Activated T-helper 2 cell treated with anti-CD3 and anti-CD28 coated beads, Interferon-gamma antibody, Interleukin-2, Interleukin-4, amounts not matched to agents 10 μg/mL and 5 μg/mL and 100 μg/mL, durations not matched to agents 14 hours and 24 hours and 36 hours (primary cell): ENCODE measurements at regions not wholly inside any gene's neighbourhood (a gene's known extent, or its start where the extent isn't known, plus 50 kb on each side); places are given as distances from the start of the nearest gene placed in this dataset.

Experiments
- DNase-seq: peaks from one replicate; pipeline ENCODE4 v3.0.0; 2021; ENCODE audit warnings: low spot score
- H3K27ac Mint-ChIP-seq: one replicate; pipeline ENCODE4 v1.8.0; 2021; ENCODE audit warnings: mixed read lengths
- H3K27me3 Mint-ChIP-seq: one replicate; pipeline ENCODE4 v1.8.0; 2021; ENCODE audit warnings: low read depth, mixed read lengths
- H3K36me3 Mint-ChIP-seq: one replicate; pipeline ENCODE4 v1.8.0; 2021; ENCODE audit warnings: low read depth, mixed read lengths
- H3K4me1 Mint-ChIP-seq: one replicate; pipeline ENCODE4 v1.8.0; 2021; ENCODE audit warnings: low read depth, mixed read lengths
- H3K4me3 Mint-ChIP-seq: one replicate; pipeline ENCODE4 v1.8.0; 2021; ENCODE audit warnings: low read depth, mild to moderate bottlenecking, moderate library complexity, mixed read lengths
- H3K9me3 Mint-ChIP-seq: one replicate; pipeline ENCODE4 v1.8.0; 2021; ENCODE audit warnings: mixed read lengths
- intact Hi-C: fragments of 100-400 bp; cut with micrococcal nuclease; formaldehyde crosslinking; loops from one replicate; pipeline ENCODE4 v1.15.1; 2023

- Mint-ChIP-seq H3K4me1 (no peaks in the 10 kb centered on the region), H3K4me3 (no peak overlapping the region), H3K27ac (no peak overlapping the region), H3K27me3 (no peaks in the 10 kb centered on the region), H3K9me3 (peaks cover 14% of the 10 kb centered on the region), H3K36me3 (no peaks in the 10 kb centered on the region)
- intact Hi-C loops = no loop called here
- no peak for DNase-seq
Measured at GRCh38 chr4:30962939-30963338, 242.8 kb downstream of the PCDH7 start.

DNA sequence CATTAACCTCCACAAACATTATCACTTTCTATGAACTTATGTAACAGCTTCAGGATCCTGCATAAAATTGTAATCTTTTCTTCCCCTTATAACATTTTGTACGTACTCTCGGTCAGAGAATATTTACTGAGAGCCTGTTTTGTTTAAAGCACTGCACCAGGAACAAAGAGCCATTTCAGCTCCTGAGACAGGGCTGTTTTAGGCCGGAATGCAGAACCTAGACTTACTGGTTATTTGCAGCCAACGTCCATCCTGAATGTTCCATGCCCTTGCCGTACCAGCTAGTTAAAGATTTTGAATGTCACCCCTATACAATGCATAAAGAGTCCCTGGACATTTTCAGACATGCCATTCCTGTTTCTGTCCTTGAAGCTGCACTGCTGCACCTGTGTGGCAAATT, 248.8 kb downstream of the PCDH7 start:
- Mint-ChIP-seq H3K27ac (no peak overlapping the region), H3K9me3 (peaks cover 20% of the 10 kb centered on the region), H3K4me1 (no peaks in the 10 kb centered on the region), H3K36me3 (no peaks in the 10 kb centered on the region), H3K27me3 (no peaks in the 10 kb centered on the region), H3K4me3 (no peak overlapping the region)
- intact Hi-C loops = no loop called here
- DNase-seq = no peak

GRCh38 chr4:30972542-30972941, 252.4 kb downstream of the PCDH7 start:
- intact Hi-C loops = no loop called here
- H3K27ac Mint-ChIP-seq = no peak overlapping the region
- no peaks in the 10 kb centered on the region for H3K27me3 Mint-ChIP-seq
- no peaks in the 10 kb centered on the region for H3K4me1 Mint-ChIP-seq
- DNase-seq = no peak
- no peaks in the 10 kb centered on the region for H3K36me3 Mint-ChIP-seq
- H3K9me3 Mint-ChIP-seq = peaks cover 20% of the 10 kb centered on the region
- H3K4me3 Mint-ChIP-seq = no peak overlapping the region

- H3K4me3 Mint-ChIP-seq = no peak overlapping the region
- no peaks in the 10 kb centered on the region for H3K36me3 Mint-ChIP-seq
Measured at GRCh38 chr4:30973993-30974392, 253.8 kb downstream of the PCDH7 start.

GRCh38 chr4:30979402-30979801, 259.2 kb downstream of the PCDH7 start:
- Mint-ChIP-seq H3K27me3 (no peaks in the 10 kb centered on the region), H3K36me3 (no peaks in the 10 kb centered on the region), H3K9me3 (peaks cover 13% of the 10 kb centered on the region), H3K4me1 (no peaks in the 10 kb centered on the region), H3K4me3 (no peak overlapping the region), H3K27ac (no peak overlapping the region)
- DNase-seq = no peak
- intact Hi-C loops = no loop called here

More at GRCh38 chr4:30973993-30974392, 253.8 kb downstream of the PCDH7 start:
- Mint-ChIP-seq H3K9me3 (peaks cover 20% of the 10 kb centered on the region), H3K4me1 (no peaks in the 10 kb centered on the region), H3K27ac (no peak overlapping the region), H3K27me3 (no peaks in the 10 kb centered on the region)
- DNase-seq = no peak
- intact Hi-C loops = no loop called here

- no peaks in the 10 kb centered on the region for H3K36me3 Mint-ChIP-seq
- H3K27me3 Mint-ChIP-seq = no peaks in the 10 kb centered on the region
- H3K27ac Mint-ChIP-seq = no peak overlapping the region
- no peak overlapping the region for H3K4me3 Mint-ChIP-seq
- no peak for DNase-seq
- H3K4me1 Mint-ChIP-seq = no peaks in the 10 kb centered on the region
- intact Hi-C loops = no loop called here
- H3K9me3 Mint-ChIP-seq = peaks cover 20% of the 10 kb centered on the region
Measured at GRCh38 chr4:30989508-30989907, 269.3 kb downstream of the PCDH7 start.

DNA sequence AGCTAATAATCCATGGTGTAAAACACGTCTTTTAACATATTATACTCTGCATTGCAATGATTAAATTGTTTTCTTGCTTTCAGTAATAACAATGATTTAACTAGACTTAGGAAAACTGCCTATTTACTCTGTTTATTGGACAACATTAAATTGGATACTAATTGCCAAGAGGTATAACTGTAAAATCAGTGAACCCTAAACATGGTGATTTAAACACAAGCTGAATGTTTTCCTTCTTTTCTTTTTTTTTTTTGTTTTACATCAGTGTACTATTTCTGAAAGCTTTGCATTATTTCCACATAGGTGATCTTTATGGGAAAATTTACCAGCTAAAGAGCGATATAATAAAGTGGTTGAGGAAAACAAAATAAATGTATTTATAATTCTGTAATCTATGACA, 276.7 kb downstream of the PCDH7 start:
- H3K36me3 Mint-ChIP-seq = no peaks in the 10 kb centered on the region
- intact Hi-C loops = no loop called here
- no peak overlapping the region for H3K27ac Mint-ChIP-seq
- no peak overlapping the region for H3K4me3 Mint-ChIP-seq
- DNase-seq = no peak
- H3K4me1 Mint-ChIP-seq = no peaks in the 10 kb centered on the region
- H3K9me3 Mint-ChIP-seq = peaks cover 36% of the 10 kb centered on the region
- no peaks in the 10 kb centered on the region for H3K27me3 Mint-ChIP-seq

GRCh38 chr4:31005037-31005436, 284.9 kb downstream of the PCDH7 start:
- no peaks in the 10 kb centered on the region for H3K27me3 Mint-ChIP-seq
- no peaks in the 10 kb centered on the region for H3K36me3 Mint-ChIP-seq
- H3K27ac Mint-ChIP-seq = no peak overlapping the region
- H3K9me3 Mint-ChIP-seq = peaks cover 11% of the 10 kb centered on the region
- H3K4me1 Mint-ChIP-seq = no peaks in the 10 kb centered on the region
- H3K4me3 Mint-ChIP-seq = no peak overlapping the region
- intact Hi-C loops = no loop called here
- no peak for DNase-seq

DNA sequence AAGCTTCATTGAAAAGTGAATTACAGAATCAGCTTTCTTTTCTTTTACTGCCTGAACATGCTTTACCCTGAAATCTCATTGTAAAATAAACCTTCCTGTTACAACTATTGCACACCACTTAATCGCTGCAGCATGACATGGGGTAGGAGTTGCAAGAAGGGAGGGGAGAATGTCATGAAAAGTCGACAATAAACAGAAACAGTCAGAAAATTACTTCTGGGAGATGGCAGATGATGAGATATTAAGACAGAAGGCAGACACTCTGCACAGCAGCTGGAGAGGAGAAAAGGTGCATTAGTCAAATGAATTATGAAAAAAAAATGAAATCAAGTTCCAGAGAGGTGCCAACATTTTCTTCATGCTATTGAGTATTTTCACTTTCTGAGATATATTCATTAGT, 287.7 kb downstream of the PCDH7 start:
- H3K36me3 Mint-ChIP-seq = no peaks in the 10 kb centered on the region
- DNase-seq = no peak
- H3K9me3 Mint-ChIP-seq = peaks cover 11% of the 10 kb centered on the region
- no peaks in the 10 kb centered on the region for H3K4me1 Mint-ChIP-seq
- H3K27me3 Mint-ChIP-seq = no peaks in the 10 kb centered on the region
- no peak overlapping the region for H3K27ac Mint-ChIP-seq
- H3K4me3 Mint-ChIP-seq = no peak overlapping the region
- intact Hi-C loops = no loop called here

DNA sequence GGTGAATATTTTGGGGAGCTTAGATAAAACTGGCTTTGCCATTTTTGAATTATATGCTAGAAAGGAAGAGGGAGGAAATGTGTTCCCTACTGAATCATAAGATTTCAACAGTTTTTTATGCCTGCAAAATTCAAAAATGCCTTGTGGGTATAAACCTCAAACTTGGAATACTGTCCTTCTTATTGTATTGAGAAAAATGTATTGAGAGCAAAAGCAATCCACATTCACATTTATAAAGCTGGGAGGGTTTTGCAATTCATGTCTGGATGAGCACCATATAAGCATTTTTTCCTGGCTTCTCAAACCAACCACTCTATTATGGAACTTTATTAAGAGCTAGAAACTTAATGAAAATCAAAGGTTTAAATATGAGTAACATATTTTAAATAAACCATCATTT, 289.8 kb downstream of the PCDH7 start:
- no peaks in the 10 kb centered on the region for H3K4me1 Mint-ChIP-seq

GRCh38 chr4:31015123-31015522, 295.0 kb downstream of the PCDH7 start:
- intact Hi-C loops = no loop called here
- Mint-ChIP-seq H3K9me3 (peaks cover 4% of the 10 kb centered on the region), H3K27me3 (no peaks in the 10 kb centered on the region), H3K4me3 (no peak overlapping the region), H3K27ac (no peak overlapping the region), H3K36me3 (no peaks in the 10 kb centered on the region), H3K4me1 (no peaks in the 10 kb centered on the region)
- DNase-seq = no peak

More for the DNA sequence above, 289.8 kb downstream of the PCDH7 start:
- Mint-ChIP-seq H3K9me3 (peaks cover 1% of the 10 kb centered on the region), H3K27ac (no peak overlapping the region), H3K36me3 (no peaks in the 10 kb centered on the region), H3K27me3 (no peaks in the 10 kb centered on the region), H3K4me3 (no peak overlapping the region)
- intact Hi-C loops = no loop called here
- no peak for DNase-seq

DNA sequence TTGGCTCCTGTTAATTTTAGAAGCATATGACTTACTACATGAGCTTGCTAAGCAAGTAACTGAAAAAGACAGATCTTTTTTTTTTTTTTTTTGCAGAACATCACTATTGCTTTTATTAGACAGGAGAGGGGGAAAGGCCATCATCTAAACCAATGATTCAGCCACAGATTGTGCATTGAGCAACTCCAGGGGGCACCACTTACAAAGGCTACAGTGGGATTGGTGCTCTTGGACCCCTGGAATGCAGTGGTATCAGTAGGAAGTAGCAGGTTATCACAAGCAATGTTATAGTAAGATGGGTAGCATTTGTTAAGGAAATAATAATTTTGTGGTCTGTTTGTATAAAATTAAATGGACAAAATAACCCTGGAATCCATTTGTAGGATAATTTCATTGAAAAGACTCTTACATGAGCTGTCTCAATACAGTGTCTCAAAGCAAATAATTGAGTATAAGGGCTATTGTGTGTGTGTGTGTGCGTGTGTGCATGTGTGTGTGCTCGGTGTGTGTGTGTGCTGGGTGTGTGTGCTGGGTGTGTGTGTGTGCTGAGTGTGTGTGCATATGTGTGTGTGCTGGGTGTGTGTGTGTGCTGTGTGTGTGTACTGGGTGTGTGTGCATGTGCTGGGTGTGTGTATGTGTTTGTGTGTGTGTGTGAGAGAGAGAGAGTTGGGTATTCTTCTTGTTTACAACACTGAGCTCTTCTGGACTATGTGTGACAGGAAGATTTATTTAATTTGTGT, 296.3 kb downstream of the PCDH7 start:
- Mint-ChIP-seq H3K9me3 (peaks cover 5% of the 10 kb centered on the region), H3K4me3 (no peak overlapping the region), H3K4me1 (no peaks in the 10 kb centered on the region), H3K36me3 (no peaks in the 10 kb centered on the region), H3K27ac (no peak overlapping the region), H3K27me3 (no peaks in the 10 kb centered on the region)
- intact Hi-C loops = no loop called here
- no peak for DNase-seq

DNA sequence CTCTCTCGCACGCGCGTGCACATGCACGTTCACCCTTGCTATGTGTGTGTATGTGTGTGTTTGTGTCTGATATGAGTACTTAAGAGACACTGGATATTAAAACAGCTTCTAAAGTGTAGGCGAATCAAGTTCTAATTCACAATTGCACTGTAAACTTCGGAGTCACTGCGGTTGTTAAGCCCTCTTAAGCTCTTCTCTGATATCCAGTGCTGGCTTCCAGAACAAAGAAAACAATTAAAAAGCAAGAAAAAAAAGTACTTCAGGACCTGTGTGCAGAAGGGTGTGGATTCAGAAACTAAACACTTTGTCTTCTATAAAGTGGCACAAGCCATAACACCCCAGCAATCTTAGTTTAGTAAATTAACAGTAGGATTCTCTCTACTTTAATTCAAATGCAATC, 300.2 kb downstream of the PCDH7 start:
- Mint-ChIP-seq H3K4me3 (no peak overlapping the region), H3K27me3 (no peaks in the 10 kb centered on the region), H3K27ac (no peak overlapping the region), H3K36me3 (no peaks in the 10 kb centered on the region), H3K9me3 (peaks cover 22% of the 10 kb centered on the region), H3K4me1 (no peaks in the 10 kb centered on the region)
- no peak for DNase-seq
- intact Hi-C loops = no loop called here

DNA sequence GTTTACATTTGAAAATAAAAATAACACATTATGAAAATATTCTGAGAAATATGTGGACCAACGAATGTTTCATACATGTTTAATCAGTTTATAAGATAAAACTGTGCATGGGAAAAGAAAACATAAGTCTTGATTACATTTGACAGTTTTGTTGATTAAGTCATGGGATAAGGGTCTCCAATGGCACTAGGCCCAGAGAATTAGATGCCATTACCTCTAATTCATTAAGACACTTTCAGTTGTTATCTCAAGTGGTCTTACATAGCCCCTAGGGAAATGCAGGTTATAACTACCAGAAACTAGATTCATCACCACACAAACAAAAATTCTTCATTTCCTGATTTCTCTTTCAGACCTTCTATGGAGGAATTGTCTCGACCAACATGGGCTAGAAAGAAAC, 300.8 kb downstream of the PCDH7 start:
- H3K27ac Mint-ChIP-seq = no peak overlapping the region
- intact Hi-C loops = no loop called here
- H3K27me3 Mint-ChIP-seq = no peaks in the 10 kb centered on the region
- peaks cover 23% of the 10 kb centered on the region for H3K9me3 Mint-ChIP-seq
- H3K4me1 Mint-ChIP-seq = no peaks in the 10 kb centered on the region
- H3K36me3 Mint-ChIP-seq = no peaks in the 10 kb centered on the region
- no peak for DNase-seq
- no peak overlapping the region for H3K4me3 Mint-ChIP-seq
